ENCODE measurements at regions not wholly inside any gene's neighbourhood (a gene's known extent, or its start where the extent isn't known, plus 50 kb on each side); places are given as distances from the start of the nearest gene placed in this dataset.
A peak's percentile ranks its signal among the peaks of the same experiment; 100 is the strongest.

DNA sequence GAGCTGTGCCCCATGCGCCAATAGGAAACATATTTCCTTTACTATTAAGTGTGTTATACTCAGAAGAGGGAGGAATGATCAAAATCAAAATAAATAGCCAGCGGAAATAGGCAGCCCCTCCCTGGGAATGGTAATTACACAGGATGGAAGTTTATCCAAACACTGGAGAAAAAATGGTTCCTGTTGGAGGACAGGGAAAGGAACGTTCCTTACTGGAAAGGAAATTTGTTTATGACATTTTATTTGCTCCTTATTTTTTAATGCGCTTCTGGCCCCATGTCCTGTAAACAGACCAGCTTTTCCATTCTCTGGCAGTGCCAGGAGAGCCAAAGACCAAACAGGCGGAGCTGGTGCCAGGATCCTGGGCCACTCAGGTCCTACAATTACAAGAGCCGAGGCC is 273.7 kb downstream of the SOX9 start:
- no peak for DNase-seq

DNA sequence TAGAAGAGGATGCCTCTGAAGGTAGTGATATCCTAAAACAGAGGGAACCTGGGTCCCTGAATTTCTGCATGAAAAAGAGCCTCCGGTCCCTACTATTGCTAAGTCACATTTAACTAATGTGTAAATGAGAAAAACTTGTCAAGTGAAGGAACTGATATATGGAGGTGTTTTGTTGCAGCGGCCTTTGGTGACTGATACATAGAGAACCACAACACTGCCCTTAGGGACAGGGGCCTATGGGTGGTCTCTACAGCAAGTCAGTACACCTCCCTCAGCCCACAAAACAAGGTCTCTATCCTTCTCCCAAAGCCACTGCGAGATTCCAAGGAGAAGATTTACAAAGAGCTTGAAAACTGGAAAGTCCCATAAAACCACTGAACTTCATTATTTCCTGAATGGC is 275.3 kb downstream of the SOX9 start:
- no peak for DNase-seq

DNA sequence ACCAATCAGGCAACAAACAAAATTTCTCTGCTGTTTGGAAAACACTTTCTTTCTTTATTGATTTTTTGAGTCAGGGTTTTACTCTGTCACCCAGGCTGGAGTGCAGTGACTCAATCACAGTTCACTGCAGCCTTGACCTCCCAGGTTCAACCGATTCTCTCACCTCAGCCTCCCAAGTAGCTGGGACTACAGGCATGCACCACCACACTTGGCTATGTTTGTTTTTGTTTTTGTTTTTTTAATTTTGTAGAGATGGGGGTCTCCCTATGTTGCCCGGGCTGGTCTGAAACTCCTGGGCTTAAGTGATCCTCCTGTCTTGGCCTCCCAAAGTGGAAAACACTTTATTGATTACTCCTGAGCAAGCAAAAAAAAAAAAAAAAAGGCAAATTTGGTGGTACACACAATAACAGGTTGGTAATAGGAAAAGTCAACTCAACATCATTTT is 276.4 kb downstream of the SOX9 start:
- no peak for DNase-seq

DNA sequence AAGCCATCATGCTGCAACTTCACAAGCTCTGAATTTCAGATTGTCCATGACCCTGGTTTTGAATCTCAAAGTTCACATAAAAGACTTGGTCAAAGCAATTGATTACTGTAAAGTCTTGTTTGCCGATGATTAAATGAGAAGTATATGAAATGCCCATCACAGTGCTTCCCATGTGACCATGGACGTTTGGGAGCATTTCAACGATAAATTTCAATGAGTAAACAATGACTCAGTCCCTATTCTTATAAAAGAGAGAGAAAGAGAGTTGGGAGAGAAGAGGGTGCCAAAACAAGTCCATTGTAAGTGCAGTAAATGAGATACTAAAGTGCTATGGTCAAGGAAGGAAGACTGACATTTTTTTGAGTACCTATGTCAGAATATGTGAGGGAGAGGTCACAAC is 276.9 kb downstream of the SOX9 start:
- no peak for DNase-seq

DNA sequence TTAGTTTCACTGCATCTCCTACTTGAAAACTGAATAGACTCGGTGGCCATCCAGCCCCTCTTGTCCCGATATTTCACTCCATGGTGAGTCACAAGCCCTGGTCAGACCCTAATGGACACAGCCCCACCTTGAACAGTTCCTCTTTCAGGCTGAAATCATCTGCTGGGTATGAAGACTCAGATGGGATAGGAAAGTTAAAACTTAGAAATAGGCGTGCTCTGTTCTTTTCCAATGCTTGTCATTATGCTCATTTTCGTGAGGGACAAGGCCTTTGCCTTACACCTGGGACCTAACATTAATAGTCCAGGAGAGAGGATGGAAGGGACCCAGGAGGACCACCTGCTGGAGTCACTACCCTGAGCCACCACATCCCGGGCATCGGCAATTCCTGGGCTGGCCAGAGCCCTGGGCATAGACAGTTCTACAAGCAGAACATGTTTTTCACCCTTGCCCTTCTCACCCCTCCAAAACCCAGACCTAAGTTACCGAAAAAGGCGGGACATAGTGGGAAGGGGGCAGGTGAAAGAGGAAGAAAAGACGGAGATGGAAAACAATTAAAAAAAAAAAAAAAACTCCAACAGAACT is 278.3 kb downstream of the SOX9 start:
- no peak for DNase-seq

DNA sequence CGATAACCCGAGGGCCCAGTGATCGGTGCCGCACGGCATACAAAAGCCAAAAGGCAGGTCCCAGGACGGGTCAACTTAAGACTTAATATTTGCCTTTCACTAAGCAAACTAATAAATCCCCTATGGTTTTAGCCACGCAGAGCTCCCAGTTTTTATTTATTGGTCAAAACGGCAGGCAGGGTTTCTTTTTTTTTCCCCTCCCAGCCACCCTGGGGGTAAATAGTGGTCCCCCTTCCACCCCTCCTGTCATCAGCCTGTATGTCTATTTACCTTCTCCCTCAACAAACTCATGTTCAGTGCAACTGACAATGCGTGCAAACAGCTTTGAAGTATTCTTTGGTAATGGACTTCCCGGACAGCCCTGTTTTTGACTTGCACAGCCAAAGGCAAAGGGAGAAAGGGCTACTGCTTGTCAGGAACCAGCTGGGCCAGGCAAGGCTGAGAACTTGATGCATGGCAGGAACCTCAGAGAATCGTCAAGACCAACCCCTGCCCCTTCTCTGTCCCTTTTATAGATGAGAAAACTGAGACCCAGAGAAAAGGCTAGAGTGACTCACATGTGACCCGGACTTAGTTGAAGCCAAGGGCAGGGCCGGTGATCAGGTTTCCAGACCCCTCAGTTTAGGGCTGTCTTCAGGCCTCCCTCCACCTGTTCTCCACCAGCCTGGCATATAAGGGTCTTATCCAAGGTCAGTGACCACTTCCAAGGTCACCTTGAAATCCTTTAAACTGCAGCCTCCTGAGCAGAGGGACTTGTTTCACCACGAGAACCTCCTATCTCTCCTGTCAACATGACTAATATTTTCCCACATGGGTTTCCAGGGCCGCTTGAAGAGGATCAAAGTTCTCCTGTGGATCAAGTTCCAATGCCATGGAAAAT is 279.0 kb downstream of the SOX9 start:
- DNase-seq: no peak

DNA sequence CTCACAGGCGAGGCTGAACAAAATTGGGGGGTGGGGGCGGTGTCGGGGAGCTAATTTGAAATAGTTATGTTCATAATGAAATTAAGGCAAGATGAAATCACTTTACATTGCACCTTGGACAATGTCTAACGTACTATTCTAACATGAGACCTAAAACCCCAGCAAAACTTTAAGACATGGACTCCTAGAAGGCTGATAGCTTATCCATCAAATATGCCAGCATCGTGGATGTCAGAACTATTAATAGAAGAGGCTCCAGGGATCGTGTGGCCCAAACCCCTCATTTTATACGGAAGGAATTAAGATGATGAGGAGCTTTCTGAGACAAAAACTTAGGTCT is 279.6 kb downstream of the SOX9 start:
- DNase-seq: no peak

DNA sequence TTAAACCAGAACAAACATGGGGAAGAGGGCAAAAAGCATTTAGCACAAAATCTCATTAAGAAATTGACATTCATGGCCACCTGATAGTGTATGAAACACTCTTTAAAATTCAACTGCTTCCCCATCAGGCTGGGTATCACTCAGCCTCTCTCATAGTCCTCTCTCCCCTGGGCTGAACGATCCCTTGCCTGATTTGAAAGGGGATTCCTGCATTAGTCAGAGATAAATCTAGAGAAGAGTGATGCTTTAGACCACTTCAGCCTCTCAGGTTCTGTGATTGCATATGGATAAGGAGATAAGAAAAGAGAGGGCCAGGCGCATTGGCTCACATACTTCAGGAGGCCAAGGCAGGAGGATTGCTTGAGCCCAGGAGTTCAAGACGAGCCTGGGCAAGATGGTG is 280.0 kb downstream of the SOX9 start:
- DNase-seq: no peak

DNA sequence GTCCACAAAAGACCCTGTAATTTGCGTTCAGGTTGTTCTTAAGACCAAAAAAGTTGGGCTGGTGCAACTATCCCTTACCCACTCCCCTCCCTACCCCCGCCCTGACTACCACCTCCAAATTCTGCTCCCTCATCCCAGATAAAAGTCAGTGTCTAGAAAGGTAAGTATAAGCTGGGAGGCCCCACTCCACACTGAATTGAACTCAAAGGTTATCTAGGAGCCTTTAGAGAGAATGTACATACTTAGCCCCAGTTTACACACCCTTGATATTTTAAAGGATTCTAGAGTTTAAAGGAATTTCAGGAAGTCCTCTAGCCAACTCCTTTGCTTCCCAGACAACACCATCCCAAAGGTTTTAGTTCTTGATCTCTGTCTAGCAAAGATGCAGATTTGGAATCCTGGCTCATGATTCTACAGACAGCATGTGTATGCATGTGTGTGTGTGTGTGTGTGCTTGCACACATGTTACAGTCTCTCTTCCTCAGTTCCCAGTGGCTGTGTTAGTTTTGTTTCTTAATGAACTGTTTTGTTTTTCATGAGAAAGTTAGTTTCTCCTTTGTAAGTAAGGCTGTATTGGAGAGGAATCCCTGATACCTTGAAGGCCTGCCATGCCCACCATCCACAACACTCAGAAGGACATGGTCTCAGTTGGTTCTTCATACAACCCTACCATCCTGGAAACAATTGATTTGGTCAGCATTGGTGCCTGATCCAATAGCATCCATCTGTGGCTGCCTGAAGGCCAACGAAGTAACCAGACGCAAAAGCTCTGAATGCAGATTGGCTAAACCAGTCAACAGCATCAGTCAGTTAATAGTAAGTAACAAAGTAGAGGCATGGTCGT is 281.3 kb downstream of the SOX9 start:
- no peak for DNase-seq

DNA sequence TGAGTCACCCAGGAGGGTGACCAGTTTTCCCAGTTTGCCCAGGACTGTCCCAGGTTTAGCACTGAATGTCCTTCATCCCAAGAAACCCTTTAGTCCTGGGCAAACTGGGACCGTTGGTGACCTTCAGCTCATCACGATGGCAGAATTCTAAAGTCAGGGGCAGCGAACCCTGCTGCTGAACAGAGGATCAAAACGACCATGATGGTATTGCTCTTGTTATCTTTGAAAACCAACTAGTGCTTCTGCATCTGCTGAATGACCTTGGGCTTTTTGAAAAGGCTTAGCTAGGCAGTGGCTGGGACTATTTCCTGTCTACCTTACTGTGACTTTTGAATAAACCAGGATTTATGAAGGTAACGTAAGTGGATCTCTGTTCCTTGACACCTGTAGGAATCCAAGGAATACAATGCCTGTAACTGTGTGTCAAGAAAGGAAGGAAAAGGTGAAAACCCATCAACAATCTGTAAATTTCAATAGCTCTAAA is 281.9 kb downstream of the SOX9 start:
- no peak for DNase-seq

DNA sequence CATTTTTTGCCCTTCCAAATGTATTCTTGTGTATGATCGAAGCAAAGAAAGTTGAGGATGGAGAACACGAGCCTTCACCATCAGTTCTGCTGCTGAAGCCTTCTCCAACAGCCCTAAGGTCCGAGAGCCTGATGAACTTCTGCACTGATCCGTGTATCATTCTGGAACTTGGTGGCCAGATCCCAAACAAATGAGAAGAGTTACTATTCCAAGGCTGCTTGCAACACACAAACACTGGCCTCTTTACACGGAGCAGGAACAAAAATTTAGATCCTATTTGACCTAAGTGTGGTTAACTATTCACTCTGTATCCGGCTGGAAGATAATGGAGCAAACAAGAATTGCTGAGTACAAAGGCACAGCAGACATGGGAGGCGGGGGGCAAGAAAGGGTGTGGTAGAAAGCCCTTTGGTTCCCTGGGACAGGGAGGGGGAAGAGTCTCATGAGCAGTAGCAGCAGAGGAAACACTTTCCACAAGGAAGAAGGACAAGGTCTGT is 282.9 kb downstream of the SOX9 start:
- no peak for DNase-seq

DNA sequence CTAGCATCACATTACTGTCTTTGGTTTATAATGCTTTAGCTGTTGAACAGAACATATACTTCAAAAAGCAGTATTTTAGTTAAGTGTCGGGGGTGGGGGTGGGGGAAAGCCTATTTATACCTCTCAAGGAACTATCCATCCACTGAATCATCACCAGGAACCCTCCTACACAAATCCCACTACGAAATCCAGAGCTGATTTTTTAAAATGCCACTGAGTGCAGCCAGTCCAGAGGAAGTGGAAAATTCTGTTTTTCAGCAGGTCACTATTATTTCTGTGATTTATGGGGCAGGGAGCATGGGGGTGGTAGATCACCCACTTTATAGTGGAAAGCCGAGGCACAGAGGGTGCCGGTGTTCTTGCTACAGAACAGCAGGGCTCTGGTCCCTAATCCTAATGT is 284.1 kb downstream of the SOX9 start:
- DNase-seq: no peak

DNA sequence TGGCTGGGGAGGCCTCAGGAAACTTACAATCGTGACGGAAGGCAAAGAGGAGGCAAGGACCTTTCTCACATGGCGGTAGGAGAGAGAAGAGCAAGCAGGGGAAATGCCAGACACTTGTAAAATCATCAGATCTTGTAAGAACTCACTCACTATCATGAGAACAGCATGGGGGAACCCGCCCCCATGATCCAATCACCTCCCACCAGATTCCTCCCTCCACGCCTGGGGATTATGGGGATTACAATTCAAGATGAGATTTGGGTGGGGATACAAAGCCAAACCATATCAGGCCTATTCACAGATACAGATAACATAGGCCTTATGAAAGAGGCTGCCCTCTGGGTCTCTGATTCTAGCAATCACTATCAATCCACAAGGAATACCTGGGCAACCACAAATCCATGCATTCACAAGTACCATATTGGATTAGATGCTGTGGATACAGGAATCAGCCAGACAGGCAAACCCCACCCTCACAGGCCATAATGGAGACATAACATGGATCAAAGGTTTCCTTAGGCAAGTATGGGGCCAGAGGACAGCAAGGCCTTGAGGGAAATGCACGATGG is 284.9 kb downstream of the SOX9 start:
- no peak for DNase-seq

DNA sequence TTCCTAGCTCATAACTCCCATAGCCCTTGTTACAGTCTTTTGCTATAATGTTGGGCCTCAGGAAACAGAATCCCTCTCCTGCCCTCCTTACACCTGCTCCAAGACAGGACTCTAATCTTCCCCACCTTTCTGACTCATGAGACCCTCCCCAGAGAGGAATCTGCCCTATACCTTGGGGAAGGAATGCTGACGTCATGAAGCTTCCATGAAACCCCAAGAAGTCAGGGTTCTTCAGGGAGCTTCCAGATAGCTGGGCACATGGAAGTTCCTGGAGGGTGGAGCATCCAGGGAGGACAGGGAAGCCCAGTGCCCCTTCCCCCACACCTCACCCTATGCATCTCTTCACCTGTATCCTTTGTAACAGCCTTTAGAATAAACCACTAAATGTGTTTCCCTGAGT is 285.7 kb downstream of the SOX9 start:
- DNase-seq: no peak

DNA sequence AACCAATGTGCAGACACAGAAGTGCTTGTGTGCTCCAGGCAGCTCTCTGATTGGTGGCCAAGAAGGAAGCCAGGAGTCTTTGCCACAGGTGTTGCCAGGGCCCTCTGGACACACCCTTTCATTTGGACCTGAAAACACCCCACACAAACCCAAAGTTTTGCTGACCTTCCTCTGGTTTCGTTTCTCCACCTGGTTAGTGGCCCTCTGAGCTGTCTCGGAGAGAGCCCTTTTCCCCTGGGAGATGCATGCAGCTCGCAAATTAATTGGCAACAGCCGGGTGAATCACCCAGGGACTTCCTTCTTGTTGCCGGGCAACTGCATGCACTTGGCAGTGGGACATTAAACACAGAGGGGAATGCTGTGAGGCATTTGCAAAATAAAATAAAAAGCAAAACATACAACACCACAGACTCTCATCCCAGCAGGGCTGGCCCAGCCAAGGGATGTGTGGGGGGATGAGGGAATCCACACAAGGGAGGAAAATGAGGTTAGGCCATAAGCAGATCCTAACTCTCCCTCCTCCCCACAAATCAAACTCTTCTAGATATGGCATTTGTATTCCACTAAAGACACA is 286.6 kb downstream of the SOX9 start:
- peak; percentile 66 for DNase-seq

DNA sequence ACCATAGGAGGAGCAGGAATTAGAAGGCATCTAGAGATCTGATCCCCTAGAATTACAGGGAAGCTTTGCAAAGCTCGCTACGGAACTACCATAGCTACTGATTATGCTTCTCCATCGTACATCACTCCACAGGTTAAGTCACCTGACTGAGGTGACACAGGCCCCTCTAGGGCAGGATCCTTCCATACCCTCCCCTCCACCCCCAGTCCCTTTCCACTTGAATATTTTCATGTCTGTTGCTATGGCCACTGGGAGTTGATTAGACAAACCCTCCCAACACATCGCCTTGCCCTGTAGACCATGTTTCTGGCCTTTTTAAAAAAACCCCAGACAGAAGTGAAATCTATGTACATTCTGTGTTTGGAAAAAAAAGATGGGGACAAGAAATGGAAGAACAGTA is 287.1 kb downstream of the SOX9 start:
- no peak for DNase-seq

DNA sequence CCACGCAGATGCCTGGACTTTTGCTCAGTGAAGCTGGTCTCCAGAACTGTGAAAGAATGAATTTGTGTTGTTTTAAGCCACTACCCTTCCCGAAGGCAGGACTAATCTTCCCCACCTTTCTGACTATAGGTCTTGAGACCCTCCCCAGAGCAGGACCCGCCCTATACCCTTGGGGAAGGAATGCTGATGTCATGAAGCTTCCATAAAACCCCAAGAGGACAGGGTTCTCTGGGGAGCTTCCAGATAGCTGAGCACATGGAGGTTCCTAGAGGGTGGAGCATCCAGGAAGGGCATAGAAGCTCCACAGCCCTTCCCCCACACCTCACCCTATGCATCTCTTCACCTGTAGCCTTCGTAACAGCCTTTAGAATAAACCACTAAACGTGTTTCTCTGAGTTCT is 287.8 kb downstream of the SOX9 start:
- DNase-seq: no peak

DNA sequence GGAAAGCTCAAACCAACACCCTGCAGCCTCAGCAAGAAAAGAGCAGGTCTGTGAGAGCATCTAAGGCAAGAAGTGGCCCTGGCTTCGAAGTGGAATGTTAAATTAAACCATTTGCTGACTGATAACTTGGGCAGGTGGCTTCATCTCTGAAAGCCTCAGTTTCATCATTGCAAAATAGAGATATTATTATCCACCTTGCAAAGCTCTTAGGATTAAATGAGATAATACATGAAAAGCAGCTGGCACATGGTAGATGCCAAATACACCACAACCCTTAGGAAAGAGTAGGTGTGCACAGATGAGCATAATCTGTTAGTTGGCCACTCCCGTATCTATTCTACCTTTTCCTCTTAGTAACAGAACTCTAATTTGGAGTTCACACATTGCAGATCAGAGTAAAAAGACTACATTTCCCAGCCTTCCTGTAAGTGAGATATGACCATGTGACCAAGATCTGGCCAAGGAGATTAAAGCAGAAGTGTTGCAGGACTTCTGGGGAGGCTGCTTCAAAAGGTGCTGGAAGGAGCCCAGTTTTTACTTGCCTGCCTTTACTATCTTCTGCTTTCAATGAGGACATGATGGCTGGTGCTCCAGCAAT is 288.7 kb downstream of the SOX9 start:
- no peak for DNase-seq

DNA sequence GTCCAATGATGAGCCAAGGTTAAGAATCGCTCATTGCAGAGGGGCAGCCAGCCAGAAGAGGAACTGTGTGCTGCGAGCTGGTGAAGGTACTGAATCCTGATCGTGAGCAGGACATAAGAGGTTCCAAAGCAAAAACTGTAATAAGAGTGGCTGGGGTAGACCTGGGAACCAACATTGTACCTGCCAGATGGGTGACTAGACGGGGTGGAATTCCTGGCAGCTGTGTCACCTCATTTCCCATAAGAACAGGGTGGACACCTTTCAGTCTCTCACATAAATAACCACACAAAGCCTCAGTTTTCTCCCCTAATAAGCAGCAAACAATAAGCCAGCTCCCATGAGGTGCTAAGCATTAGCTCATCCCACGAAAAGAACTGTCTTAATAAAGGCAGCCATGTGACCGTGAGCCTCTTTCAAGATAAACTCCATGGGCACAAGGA is 290.3 kb downstream of the SOX9 start:
- DNase-seq: no peak

DNA sequence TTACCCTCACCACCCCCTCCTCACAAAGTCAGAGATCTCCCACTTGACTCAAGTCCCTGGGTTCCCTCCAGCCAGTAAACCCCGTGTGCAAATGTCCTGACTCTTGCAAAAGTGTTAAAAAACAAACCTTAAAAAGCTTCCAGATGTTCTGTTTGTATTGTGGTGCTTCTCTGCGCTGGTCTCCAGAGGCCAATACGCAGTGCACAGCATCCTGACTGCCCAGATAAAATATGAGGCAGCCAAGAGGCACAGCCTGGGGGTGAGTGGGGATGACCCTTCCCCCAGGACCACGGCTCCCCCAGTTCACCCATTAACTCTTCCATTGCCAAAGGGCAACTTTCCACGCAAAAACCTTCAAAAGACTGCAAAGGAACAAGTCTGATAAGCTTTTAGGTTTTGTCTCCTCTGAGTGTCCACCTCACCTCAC is 291.8 kb downstream of the SOX9 start:
- no peak for DNase-seq

DNA sequence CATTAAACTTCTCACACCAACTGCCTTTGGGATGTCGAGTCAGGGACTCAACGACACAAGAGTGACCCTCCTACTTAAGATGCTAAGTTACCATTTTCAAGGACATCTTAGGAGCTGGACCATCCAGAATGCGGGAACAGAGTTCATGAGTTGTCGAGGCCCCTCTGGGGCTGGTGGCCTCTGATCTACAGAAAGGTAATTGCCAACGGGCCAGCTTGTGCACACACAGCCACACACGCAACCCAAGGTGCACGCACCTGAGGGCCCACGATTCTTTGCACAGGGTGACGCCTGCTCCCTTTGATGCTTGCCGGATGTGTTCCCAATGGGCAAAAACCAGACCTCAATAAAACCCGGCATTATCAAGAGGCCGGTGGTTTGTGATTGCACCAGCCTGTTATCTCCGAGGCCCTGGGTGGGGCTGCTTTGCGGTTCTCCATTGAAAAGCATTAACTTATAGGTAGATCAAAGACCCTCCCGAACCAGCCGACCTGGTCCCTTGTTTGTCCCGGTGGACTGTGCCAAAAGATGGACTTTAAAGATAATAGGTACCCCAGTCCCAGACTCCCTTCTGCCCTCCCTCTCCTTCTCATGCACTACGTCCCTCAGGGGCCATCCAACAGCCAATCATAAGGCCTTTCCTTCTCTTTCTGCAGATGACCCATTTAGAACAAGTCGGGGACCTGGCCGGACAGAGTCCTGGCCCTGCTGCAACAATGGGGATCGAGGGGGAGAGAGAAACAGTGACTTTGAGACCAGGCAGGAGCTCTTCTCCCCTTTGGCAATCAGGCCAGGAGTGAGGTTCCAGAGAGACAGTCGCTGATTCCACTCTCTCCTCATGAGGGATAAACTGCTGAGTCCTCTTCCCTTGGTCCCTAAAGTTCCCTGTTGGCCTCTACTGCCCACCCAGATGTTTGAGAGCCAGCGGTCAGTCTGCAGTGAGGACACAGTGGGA is 292.5 kb downstream of the SOX9 start:
- DNase-seq: no peak
